Panc1 (cell line): ENCODE measurements at regions not wholly inside any gene's neighbourhood (a gene's known extent, or its start where the extent isn't known, plus 50 kb on each side); places are given as distances from the start of the nearest gene placed in this dataset.

Experiments used
- ATAC-seq: fragments of 200-7000 bp; cut with Tn5 transposase; 2 replicates; pipeline ENCODE4 v1.9.1; 2020; ENCODE audit warnings: mild to moderate bottlenecking, moderate library complexity
- BruUV-seq: library from RNA; stranded (reverse); fragments of 400-500 nt; replicated peaks from 2 replicates; lab custom pipeline; 2021; lab: Mats Ljungman, UMichigan
- CTCF ChIA-PET: fragments of 300-600 bp; sonication (Branson Sonifier 250); formaldehyde crosslinking; loops from one replicate; lab custom pipeline; 2022; ENCODE audit warnings: antibody characterized with exemption; lab: Charles Lee
- POLR2A ChIA-PET: fragments of 300-600 bp; sonication (Branson Sonifier 250); formaldehyde crosslinking; loops from one replicate; lab custom pipeline; 2022; ENCODE audit warnings: antibody characterized with exemption; lab: Charles Lee
- DNase-seq: peaks from one replicate; pipeline ENCODE4 v3.0.0-alpha.2; 2010; ENCODE audit warnings: low read depth, low spot score
- H3K27ac ChIP-seq: 2 replicates; pipeline ENCODE4 v1.5.1; 2011; ENCODE audit warnings: mild to moderate bottlenecking, low read length, inconsistent platforms
- H3K27me3 ChIP-seq: fragments of 200-500 bp; sonication (Bioruptor generic); 2 replicates; pipeline ENCODE4 v1.6.0; 2014; ENCODE audit warnings: low read length, inconsistent platforms; ENCODE audit not compliant: control insufficient read depth, insufficient read depth
- H3K36me3 ChIP-seq: fragments of 200-500 bp; sonication (Bioruptor generic); 2 replicates; pipeline ENCODE4 v1.5.1; 2014; ENCODE audit warnings: inconsistent platforms, mild to moderate bottlenecking, low read length, moderate library complexity; ENCODE audit not compliant: control insufficient read depth, insufficient read depth
- H3K4me1 ChIP-seq: 2 replicates; pipeline ENCODE4 v1.5.1; 2011; ENCODE audit warnings: inconsistent platforms, mild to moderate bottlenecking, low read length, moderate library complexity; ENCODE audit not compliant: control insufficient read depth, insufficient read depth
- H3K4me3 ChIP-seq, 2 experiments: 2 replicates each; pipeline ENCODE4 v1.5.1; 2011 to 2012; ENCODE audit warnings: low read depth in 2 of 2, low read length in 2 of 2, mild to moderate bottlenecking in 2 of 2, inconsistent platforms in 1 of 2, moderate library complexity in 1 of 2
- H3K9me3 ChIP-seq: fragments of 200-500 bp; sonication (Bioruptor generic); 2 replicates; pipeline ENCODE4 v1.5.1; 2014; ENCODE audit warnings: low read depth, mild to moderate bottlenecking, inconsistent platforms, low read length, moderate library complexity; ENCODE audit not compliant: control insufficient read depth, insufficient read depth
- POLR2AphosphoS5 ChIP-seq: IDR thresholded peaks from 2 replicates; pipeline ENCODE4 v1.6.1; 2012; ENCODE audit warnings: mild to moderate bottlenecking, low read depth, low read length, moderate library complexity
- SIN3A ChIP-seq: IDR thresholded peaks from 2 replicates; pipeline ENCODE4 v1.6.1; 2012; ENCODE audit warnings: low read depth, mild to moderate bottlenecking, low read length, moderate library complexity, borderline replicate concordance; ENCODE audit not compliant: insufficient read depth
- TCF7L2 ChIP-seq: IDR thresholded peaks from 2 replicates; pipeline ENCODE4 v1.6.1; 2011; ENCODE audit warnings: mild to moderate bottlenecking, low read depth, low read length, inconsistent platforms
- in situ Hi-C: cut with HindIII; loops from 2 replicates; pipeline ENCODE4 v1.10.0; 2016; ENCODE audit warnings: low sequenced_read_pairs, low pct_unique_long_range_greater_than_20kb
- intact Hi-C: fragments of 100-400 bp; cut with micrococcal nuclease; formaldehyde crosslinking; loops from one replicate; pipeline ENCODE4 v1.10.0; 2022; ENCODE audit not compliant: unreplicated experiment
- TF ChIP-seq, protein P1 (sequence below), 2 experiments: IDR thresholded peaks; 2 replicates each; pipeline ENCODE4 v1.6.1; 2011 to 2012; ENCODE audit warnings: low read depth in 2 of 2, control low read depth in 1 of 2, low read length in 1 of 2, mild to moderate bottlenecking in 1 of 2, moderate library complexity in 1 of 2; ENCODE audit not compliant: insufficient read depth in 1 of 2
- TF ChIP-seq, protein P2 (sequence below): fragments of 450-650 bp; IDR thresholded peaks from 2 replicates; pipeline ENCODE4 v1.5.1; 2017; ENCODE audit warnings: mild to moderate bottlenecking

DNA sequence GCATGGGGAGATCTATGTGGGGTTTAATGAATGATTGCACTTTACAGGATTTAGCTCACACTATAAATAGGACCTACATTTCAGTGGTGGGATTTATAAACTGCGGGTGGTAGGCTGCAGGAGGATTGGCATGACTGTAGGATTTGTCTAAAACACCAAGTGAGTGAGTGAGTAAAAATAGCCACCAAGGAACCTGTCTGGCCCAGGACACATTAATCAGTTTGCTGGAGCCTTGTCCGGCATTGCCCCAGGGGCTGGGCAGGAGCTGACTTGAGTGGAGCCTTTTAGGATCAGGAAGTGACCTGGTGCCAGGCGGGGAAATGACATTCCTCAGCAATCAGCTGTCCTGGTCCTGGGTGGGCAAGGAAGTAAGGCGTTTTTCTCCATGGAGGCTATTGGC is 193.9 kb upstream of the ADRA1D start:
- H3K4me3 ChIP-seq = no peak overlapping the region
- intact Hi-C loops = no loop called here
- ATAC-seq (no peak), DNase-seq (no peak)
- no peaks in the 10 kb centered on the region for H3K4me1 ChIP-seq
- H3K9me3 ChIP-seq = peaks cover 3% of the 10 kb centered on the region; the same call in 1 of the 2 replicates
- no peak overlapping the region for H3K27ac ChIP-seq
- CTCF ChIA-PET = no interaction called here
- BruUV-seq = no TSS peak
- no peaks in the 10 kb centered on the region for H3K36me3 ChIP-seq
- peaks cover 4% of the 10 kb centered on the region; the same call in 1 of the 2 replicates for H3K27me3 ChIP-seq
- TF ChIP-seq SIN3A (no peak), TCF7L2 (no peak), POLR2AphosphoS5 (no peak)
- TF ChIP-seq, protein P1, sequence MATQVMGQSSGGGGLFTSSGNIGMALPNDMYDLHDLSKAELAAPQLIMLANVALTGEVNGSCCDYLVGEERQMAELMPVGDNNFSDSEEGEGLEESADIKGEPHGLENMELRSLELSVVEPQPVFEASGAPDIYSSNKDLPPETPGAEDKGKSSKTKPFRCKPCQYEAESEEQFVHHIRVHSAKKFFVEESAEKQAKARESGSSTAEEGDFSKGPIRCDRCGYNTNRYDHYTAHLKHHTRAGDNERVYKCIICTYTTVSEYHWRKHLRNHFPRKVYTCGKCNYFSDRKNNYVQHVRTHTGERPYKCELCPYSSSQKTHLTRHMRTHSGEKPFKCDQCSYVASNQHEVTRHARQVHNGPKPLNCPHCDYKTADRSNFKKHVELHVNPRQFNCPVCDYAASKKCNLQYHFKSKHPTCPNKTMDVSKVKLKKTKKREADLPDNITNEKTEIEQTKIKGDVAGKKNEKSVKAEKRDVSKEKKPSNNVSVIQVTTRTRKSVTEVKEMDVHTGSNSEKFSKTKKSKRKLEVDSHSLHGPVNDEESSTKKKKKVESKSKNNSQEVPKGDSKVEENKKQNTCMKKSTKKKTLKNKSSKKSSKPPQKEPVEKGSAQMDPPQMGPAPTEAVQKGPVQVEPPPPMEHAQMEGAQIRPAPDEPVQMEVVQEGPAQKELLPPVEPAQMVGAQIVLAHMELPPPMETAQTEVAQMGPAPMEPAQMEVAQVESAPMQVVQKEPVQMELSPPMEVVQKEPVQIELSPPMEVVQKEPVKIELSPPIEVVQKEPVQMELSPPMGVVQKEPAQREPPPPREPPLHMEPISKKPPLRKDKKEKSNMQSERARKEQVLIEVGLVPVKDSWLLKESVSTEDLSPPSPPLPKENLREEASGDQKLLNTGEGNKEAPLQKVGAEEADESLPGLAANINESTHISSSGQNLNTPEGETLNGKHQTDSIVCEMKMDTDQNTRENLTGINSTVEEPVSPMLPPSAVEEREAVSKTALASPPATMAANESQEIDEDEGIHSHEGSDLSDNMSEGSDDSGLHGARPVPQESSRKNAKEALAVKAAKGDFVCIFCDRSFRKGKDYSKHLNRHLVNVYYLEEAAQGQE (IDR thresholded peaks at IDR 0.05; ENCODE audit: insufficient read depth in 1 of 2, low read depth in 2 of 2, low read length in 1 of 2) = no peak
- TF ChIP-seq, protein P2, sequence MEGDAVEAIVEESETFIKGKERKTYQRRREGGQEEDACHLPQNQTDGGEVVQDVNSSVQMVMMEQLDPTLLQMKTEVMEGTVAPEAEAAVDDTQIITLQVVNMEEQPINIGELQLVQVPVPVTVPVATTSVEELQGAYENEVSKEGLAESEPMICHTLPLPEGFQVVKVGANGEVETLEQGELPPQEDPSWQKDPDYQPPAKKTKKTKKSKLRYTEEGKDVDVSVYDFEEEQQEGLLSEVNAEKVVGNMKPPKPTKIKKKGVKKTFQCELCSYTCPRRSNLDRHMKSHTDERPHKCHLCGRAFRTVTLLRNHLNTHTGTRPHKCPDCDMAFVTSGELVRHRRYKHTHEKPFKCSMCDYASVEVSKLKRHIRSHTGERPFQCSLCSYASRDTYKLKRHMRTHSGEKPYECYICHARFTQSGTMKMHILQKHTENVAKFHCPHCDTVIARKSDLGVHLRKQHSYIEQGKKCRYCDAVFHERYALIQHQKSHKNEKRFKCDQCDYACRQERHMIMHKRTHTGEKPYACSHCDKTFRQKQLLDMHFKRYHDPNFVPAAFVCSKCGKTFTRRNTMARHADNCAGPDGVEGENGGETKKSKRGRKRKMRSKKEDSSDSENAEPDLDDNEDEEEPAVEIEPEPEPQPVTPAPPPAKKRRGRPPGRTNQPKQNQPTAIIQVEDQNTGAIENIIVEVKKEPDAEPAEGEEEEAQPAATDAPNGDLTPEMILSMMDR = no peak
- POLR2A ChIA-PET = no interaction called here
- in situ Hi-C loops = no loop called here

DNA sequence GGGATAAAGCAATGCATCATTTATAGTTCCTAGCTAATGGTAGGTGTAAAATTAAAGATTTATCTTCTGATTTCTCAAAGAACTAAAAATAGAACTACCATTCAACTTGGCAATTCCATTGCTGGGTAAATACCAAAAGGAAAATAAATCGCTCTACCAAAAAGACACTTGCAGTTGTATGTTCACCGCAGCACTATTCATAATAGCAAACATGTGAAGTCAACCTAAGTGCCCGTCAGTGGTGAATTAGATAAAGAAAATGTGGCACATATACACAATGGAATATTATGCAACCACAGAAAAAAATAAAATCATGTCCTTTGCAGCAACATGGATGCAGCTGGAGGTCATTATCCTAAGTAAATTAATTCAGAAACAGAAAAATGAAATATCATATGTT is 192.8 kb upstream of the ADRA1D start:
- Histone ChIP-seq H3K27ac (no peak overlapping the region), H3K9me3 (peaks cover 3% of the 10 kb centered on the region; the same call in 1 of the 2 replicates), H3K4me3 (no peak overlapping the region), H3K36me3 (no peaks in the 10 kb centered on the region), H3K4me1 (no peaks in the 10 kb centered on the region), H3K27me3 (peaks cover 7% of the 10 kb centered on the region; the same call in 1 of the 2 replicates)
- ChIA-PET POLR2A (no interaction called here), CTCF (no interaction called here)
- TF ChIP-seq, protein P1 (IDR thresholded peaks at IDR 0.05; ENCODE audit: insufficient read depth in 1 of 2, low read depth in 2 of 2, low read length in 1 of 2) = no peak
- TF ChIP-seq POLR2AphosphoS5 (no peak), TCF7L2 (no peak), SIN3A (no peak)
- TF ChIP-seq, protein P2 = no peak
- intact Hi-C loops (no loop called here), in situ Hi-C loops (no loop called here)
- no TSS peak for BruUV-seq
- ATAC-seq (no peak), DNase-seq (no peak)
